ENCODE measurements at regions not wholly inside any gene's neighbourhood (a gene's known extent, or its start where the extent isn't known, plus 50 kb on each side); places are given as distances from the start of the nearest gene placed in this dataset.

DNA sequence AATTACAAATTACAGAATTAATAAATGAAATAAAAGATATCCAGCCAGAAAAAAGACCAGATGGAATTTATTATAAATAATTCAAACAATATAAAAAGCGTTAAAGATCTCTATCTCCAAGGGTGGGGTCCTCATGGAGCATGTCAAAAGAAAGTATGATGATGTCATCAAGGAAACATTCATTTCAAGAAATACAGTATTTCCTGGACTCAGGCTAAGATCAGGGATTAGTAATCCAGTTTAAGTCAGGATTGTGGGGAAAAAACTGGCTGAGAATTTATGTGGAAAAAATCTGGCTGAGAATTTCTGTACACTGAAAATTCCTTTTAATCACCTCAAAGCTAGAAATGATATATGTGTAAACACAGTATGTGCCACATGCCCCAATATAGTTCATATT lies 1075.3 kb downstream of the XPNPEP1 start:
- ATAC-seq (no peak), DNase-seq (no peak)

GRCh38 chr10:108840944-108841343 lies 1082.4 kb downstream of the XPNPEP1 start:
- intact Hi-C loops (cut with DNase I, micrococcal nuclease): no loop called here
- DNase-seq: no peak
- TF ChIP-seq, protein P1, sequence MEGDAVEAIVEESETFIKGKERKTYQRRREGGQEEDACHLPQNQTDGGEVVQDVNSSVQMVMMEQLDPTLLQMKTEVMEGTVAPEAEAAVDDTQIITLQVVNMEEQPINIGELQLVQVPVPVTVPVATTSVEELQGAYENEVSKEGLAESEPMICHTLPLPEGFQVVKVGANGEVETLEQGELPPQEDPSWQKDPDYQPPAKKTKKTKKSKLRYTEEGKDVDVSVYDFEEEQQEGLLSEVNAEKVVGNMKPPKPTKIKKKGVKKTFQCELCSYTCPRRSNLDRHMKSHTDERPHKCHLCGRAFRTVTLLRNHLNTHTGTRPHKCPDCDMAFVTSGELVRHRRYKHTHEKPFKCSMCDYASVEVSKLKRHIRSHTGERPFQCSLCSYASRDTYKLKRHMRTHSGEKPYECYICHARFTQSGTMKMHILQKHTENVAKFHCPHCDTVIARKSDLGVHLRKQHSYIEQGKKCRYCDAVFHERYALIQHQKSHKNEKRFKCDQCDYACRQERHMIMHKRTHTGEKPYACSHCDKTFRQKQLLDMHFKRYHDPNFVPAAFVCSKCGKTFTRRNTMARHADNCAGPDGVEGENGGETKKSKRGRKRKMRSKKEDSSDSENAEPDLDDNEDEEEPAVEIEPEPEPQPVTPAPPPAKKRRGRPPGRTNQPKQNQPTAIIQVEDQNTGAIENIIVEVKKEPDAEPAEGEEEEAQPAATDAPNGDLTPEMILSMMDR (IDR thresholded peaks at IDR 0.05): no peak
- Histone ChIP-seq H3K36me3 (ENCODE audit: low read depth) (no peaks in the 10 kb centered on the region), H3K4me1 (ENCODE audit: low read depth) (no peaks in the 10 kb centered on the region), H3K4me3 (no peak overlapping the region), H3K9me3 (no peaks in the 10 kb centered on the region)
- no peak for ATAC-seq

More for the DNA sequence above, 1075.3 kb downstream of the XPNPEP1 start:
- Histone ChIP-seq H3K4me3 (no peak overlapping the region), H3K9me3 (no peaks in the 10 kb centered on the region), H3K36me3 (ENCODE audit: low read depth) (no peaks in the 10 kb centered on the region), H3K4me1 (ENCODE audit: low read depth) (no peaks in the 10 kb centered on the region)
- TF ChIP-seq, protein P1 (IDR thresholded peaks at IDR 0.05): no peak
- intact Hi-C loops (cut with DNase I, micrococcal nuclease): no loop called here

DNA sequence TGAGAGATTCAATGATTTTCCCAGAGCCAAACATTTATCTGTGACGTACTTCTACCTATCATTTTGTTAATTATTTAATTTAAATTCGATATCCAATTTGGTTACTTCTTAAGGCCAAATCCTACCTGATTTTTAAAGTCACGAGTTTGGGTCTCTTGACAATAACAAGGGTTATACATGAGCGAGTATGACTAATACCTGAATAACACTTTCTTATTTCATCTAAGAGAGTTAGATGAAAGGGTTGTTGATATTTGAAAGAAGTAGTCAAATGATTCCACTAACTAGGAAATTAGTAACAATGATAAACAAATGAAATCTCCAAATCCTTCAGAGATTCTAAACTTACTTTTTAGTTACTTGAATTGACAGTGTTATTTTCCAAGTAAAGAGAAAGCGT lies 1086.9 kb downstream of the XPNPEP1 start:
- Histone ChIP-seq H3K4me3 (no peak overlapping the region), H3K36me3 (ENCODE audit: low read depth) (no peaks in the 10 kb centered on the region), H3K9me3 (no peaks in the 10 kb centered on the region), H3K4me1 (ENCODE audit: low read depth) (no peaks in the 10 kb centered on the region)
- no peak for DNase-seq
- TF ChIP-seq, protein P1 (IDR thresholded peaks at IDR 0.05): no peak
- ATAC-seq: no peak
- intact Hi-C loops (cut with DNase I, micrococcal nuclease): no loop called here

DNA sequence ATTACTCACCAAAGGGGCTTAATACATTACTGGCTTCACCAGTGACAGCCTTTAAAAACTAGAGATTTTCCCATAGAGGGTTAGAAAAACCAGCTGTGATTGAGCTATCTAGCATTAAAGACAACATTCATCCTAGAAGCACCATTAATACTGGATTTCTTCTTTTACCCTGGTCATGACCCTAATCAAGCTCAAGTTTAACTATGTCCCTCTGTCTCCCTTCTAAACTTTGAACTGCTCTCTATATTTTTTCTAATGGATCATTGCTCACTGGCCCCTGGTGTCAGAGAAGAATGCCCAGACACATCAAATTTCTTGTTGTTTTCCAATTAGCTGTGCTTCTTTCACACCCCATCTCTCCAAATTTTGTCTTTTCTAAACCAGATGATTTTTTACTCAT lies 1101.3 kb downstream of the XPNPEP1 start:
- Histone ChIP-seq H3K4me3 (no peak overlapping the region), H3K4me1 (ENCODE audit: low read depth) (no peaks in the 10 kb centered on the region), H3K9me3 (no peaks in the 10 kb centered on the region), H3K36me3 (ENCODE audit: low read depth) (no peaks in the 10 kb centered on the region)
- intact Hi-C loops (cut with DNase I, micrococcal nuclease): no loop called here
- TF ChIP-seq, protein P1 (IDR thresholded peaks at IDR 0.05): no peak
- ATAC-seq (no peak), DNase-seq (no peak)

GRCh38 chr10:108819302-108819701 lies 1104.0 kb downstream of the XPNPEP1 start:
- ATAC-seq (no peak), DNase-seq (no peak)
- H3K4me1 ChIP-seq (ENCODE audit: low read depth): no peaks in the 10 kb centered on the region
- H3K36me3 ChIP-seq (ENCODE audit: low read depth): no peaks in the 10 kb centered on the region
- TF ChIP-seq, protein P1 (IDR thresholded peaks at IDR 0.05): no peak
- no peaks in the 10 kb centered on the region for H3K9me3 ChIP-seq
- no peak overlapping the region for H3K4me3 ChIP-seq
- intact Hi-C loops (cut with DNase I, micrococcal nuclease): no loop called here

GRCh38 chr10:108817584-108817983 lies 1105.7 kb downstream of the XPNPEP1 start:
- TF ChIP-seq, protein P1 (IDR thresholded peaks at IDR 0.05): no peak
- no peaks in the 10 kb centered on the region for H3K36me3 ChIP-seq (ENCODE audit: low read depth)
- DNase-seq (no peak), ATAC-seq (no peak)
- intact Hi-C loops (cut with DNase I, micrococcal nuclease): no loop called here
- no peaks in the 10 kb centered on the region for H3K4me1 ChIP-seq (ENCODE audit: low read depth)
- no peak overlapping the region for H3K4me3 ChIP-seq
- H3K9me3 ChIP-seq: no peaks in the 10 kb centered on the region

Measured in mucosa of descending colon (tissue), 3 donors.